Endothelial cell of umbilical vein (primary cell): ENCODE measurements at regions not wholly inside any gene's neighbourhood (a gene's known extent, or its start where the extent isn't known, plus 50 kb on each side); places are given as distances from the start of the nearest gene placed in this dataset.
"Not testable (repeated sequence)": the region's sequence is repeated elsewhere in the genome, so short reads cannot be mapped to it uniquely, and the experiment has no call there.

Source experiments
- BruUV-seq: library from RNA; stranded (reverse); fragments of 400-500 nt; replicated peaks from 2 replicates; lab custom pipeline; 2021; lab: Mats Ljungman, UMichigan
- CTCF ChIA-PET: fragments of 300-600, 350-600 bp; sonication (Branson Sonifier 250); formaldehyde crosslinking; loops from one replicate; lab custom pipeline; 2021; ENCODE audit warnings: antibody characterized with exemption, inconsistent platforms; lab: Charles Lee
- POLR2A ChIA-PET: fragments of 300-600, 350-600 bp; sonication (Branson Sonifier 250); formaldehyde crosslinking; loops from one replicate; lab custom pipeline; 2021; ENCODE audit warnings: antibody characterized with exemption, inconsistent platforms; lab: Charles Lee
- DNase-seq: peaks from one replicate; pipeline ENCODE4 v3.0.0-alpha.2; 2011; ENCODE audit warnings: low read depth, low spot score
- FAIRE-seq: peaks from 2 replicates; lab custom pipeline; 2011; peaks lifted over from hg19 to GRCh38; lab: Jason Lieb, UNC
- H2AFZ ChIP-seq: 2 replicates; pipeline ENCODE4 v1.6.0; 2012; ENCODE audit warnings: low read depth, low read length, control low read depth, inconsistent platforms
- H3K27ac ChIP-seq: 2 replicates; pipeline ENCODE4 v1.5.1; 2011; ENCODE audit warnings: low read depth, mild to moderate bottlenecking, control low read depth, low read length, moderate library complexity; ENCODE audit not compliant: insufficient read depth
- H3K27me3 ChIP-seq, 2 experiments: 2 replicates each; pipeline versions ENCODE4 v1.6.0 to v1.6.1; 2011; ENCODE audit warnings: low read length in 2 of 2, mixed read lengths in 1 of 2; ENCODE audit not compliant: control insufficient read depth in 2 of 2, insufficient read depth in 2 of 2
- H3K36me3 ChIP-seq, 2 experiments: 2 replicates in 1 of 2; 3 replicates in 1 of 2; pipeline ENCODE4 v1.5.1; 2011; ENCODE audit warnings: low read length in 2 of 2, mild to moderate bottlenecking in 1 of 2, moderate library complexity in 1 of 2; ENCODE audit not compliant: control insufficient read depth in 2 of 2, insufficient read depth in 2 of 2; ENCODE audit errors: extremely low read depth in 1 of 2
- H3K4me1 ChIP-seq: 3 replicates; pipeline ENCODE4 v1.5.1; 2011; ENCODE audit warnings: mild to moderate bottlenecking, low read length; ENCODE audit not compliant: control insufficient read depth, insufficient read depth; ENCODE audit errors: extremely low read depth
- H3K4me2 ChIP-seq: 2 replicates; pipeline ENCODE4 v1.6.1; 2011; ENCODE audit warnings: low read length, control low read depth, mixed read lengths; ENCODE audit not compliant: insufficient read depth
- H3K4me3 ChIP-seq, 3 experiments: fragments of 200-600 bp in 1 of 3; sonication (generic), shearing (Covaris generic) in 1 of 3; replicated peaks in 1 of 3; 2 replicates each; pipeline ENCODE4 v1.5.1; 2011 to 2016; ENCODE audit warnings: control low read depth in 3 of 3, low read length in 3 of 3, mild to moderate bottlenecking in 2 of 3, inconsistent platforms in 1 of 3, low read depth in 1 of 3, moderate library complexity in 1 of 3; ENCODE audit not compliant: insufficient read depth in 1 of 3
- H3K79me2 ChIP-seq: 2 replicates; pipeline ENCODE4 v1.6.0; 2012; ENCODE audit warnings: low read length, inconsistent platforms; ENCODE audit not compliant: control insufficient read depth, insufficient read depth
- H3K9ac ChIP-seq: replicated peaks from 2 replicates; pipeline ENCODE3; 2011; ENCODE audit warnings: low read length, control low read depth; ENCODE audit not compliant: insufficient read depth; ENCODE audit errors: extremely low read depth
- H3K9me1 ChIP-seq: replicated peaks from 3 replicates; pipeline ENCODE4 v1.6.0; 2011; ENCODE audit warnings: mild to moderate bottlenecking, low read length; ENCODE audit not compliant: control insufficient read depth, insufficient read depth; ENCODE audit errors: extremely low read depth
- H3K9me3 ChIP-seq: replicated peaks from 2 replicates; pipeline ENCODE4 v1.5.1; 2012; ENCODE audit warnings: low read length, inconsistent platforms; ENCODE audit not compliant: control insufficient read depth, insufficient read depth
- H4K20me1 ChIP-seq: replicated peaks from 2 replicates; pipeline ENCODE3; 2011; ENCODE audit warnings: mild to moderate bottlenecking, low read length; ENCODE audit not compliant: control insufficient read depth, insufficient read depth; ENCODE audit errors: extremely low read depth
- EZH2 ChIP-seq: IDR thresholded peaks from 2 replicates; pipeline ENCODE4 v1.6.1; 2012; ENCODE audit warnings: borderline replicate concordance, low read depth, mild to moderate bottlenecking, moderate library complexity, low read length, inconsistent platforms; ENCODE audit not compliant: severe bottlenecking
- FOS ChIP-seq: IDR thresholded peaks from 2 replicates; pipeline ENCODE4 v1.6.1; 2011; ENCODE audit warnings: mild to moderate bottlenecking, low read length, moderate library complexity, borderline replicate concordance; ENCODE audit not compliant: insufficient read depth
- GATA2 ChIP-seq: IDR thresholded peaks from 2 replicates; pipeline ENCODE4 v1.7.0; 2011; ENCODE audit warnings: low read depth, mild to moderate bottlenecking, moderate library complexity, mixed read lengths, low read length; ENCODE audit not compliant: insufficient read length, insufficient read depth
- JUN ChIP-seq: IDR thresholded peaks from 2 replicates; pipeline ENCODE4 v1.6.1; 2011; ENCODE audit warnings: borderline replicate concordance, low read depth; ENCODE audit not compliant: insufficient read length, insufficient read depth
- MYC ChIP-seq: IDR thresholded peaks from one replicate; pipeline ENCODE4 v1.6.1; 2011; ENCODE audit warnings: mild to moderate bottlenecking, low read depth, low read length
- POLR2A ChIP-seq: IDR thresholded peaks from 2 replicates; pipeline ENCODE4 v1.6.1; 2012; ENCODE audit warnings: low read depth, mild to moderate bottlenecking, control low read depth, low read length
- POLR2AphosphoS5 ChIP-seq: IDR thresholded peaks from 2 replicates; pipeline ENCODE4 v1.6.1; 2012; ENCODE audit warnings: low read depth, mild to moderate bottlenecking, control low read depth, low read length, moderate library complexity; ENCODE audit not compliant: insufficient read depth
- dilution Hi-C: fragments of 300-500 bp; cut with MboI; formaldehyde crosslinking; loops from one replicate; pipeline ENCODE4 v1.15.0; 2019; ENCODE audit warnings: low sequenced_read_pairs; ENCODE audit not compliant: extremely low pct_ligation_motif_present
- intact Hi-C: fragments of 100-400 bp; cut with micrococcal nuclease; formaldehyde crosslinking; loops from one replicate; pipeline ENCODE4 v1.10.0; 2022
- TF ChIP-seq, protein P1 (sequence below), 2 donors: IDR thresholded peaks; 1 replicate in 1 of 2; 2 replicates in 1 of 2; pipeline ENCODE4 v1.5.1; 2011; ENCODE audit warnings: low read length in 2 of 2, mild to moderate bottlenecking in 2 of 2, moderate library complexity in 2 of 2, control low read depth in 1 of 2, inconsistent platforms in 1 of 2, low read depth in 1 of 2; ENCODE audit not compliant: insufficient read depth in 1 of 2; ENCODE audit errors: extremely low read depth in 1 of 2
- TF ChIP-seq, protein P2 (sequence below): IDR thresholded peaks from 2 replicates; pipeline ENCODE4 v1.6.1; 2011; ENCODE audit not compliant: insufficient read depth, insufficient read length

DNA sequence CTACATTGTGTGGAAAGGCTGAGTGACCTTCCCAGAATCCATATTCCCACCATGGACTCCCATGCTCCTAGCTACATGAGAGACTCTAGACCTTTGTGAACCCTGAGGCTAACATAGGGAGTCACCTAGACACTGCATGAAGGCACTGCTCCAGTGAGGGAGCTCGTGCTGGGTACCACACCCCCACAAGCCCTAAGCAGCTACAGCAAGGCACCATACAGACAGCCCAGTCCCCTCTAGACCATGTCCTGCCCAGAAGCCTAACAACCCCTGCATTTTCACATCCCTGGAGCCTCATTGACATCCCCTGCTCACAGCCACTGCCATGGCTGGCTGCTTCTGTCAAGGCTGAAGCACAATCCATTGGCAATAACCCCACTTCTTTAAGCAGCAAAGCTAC, 176.5 kb upstream of the CTNND2 start:
- Histone ChIP-seq H3K9me1 (no peaks in the 10 kb centered on the region), H3K27ac (no peak overlapping the region), H2AFZ (no peak overlapping the region), H3K4me2 (no peak overlapping the region), H3K9me3 (peaks cover 7% of the 10 kb centered on the region), H4K20me1 (no peaks in the 10 kb centered on the region), H3K27me3 (no peaks in the 10 kb centered on the region), H3K4me3 (no peak overlapping the region), H3K9ac (no peak overlapping the region), H3K4me1 (no peaks in the 10 kb centered on the region), H3K79me2 (no peaks in the 10 kb centered on the region), H3K36me3 (no peaks in the 10 kb centered on the region)
- POLR2A ChIA-PET = no interaction called here
- intact Hi-C loops = no loop called here
- no TSS peak for BruUV-seq
- CTCF ChIA-PET = no interaction called here
- TF ChIP-seq EZH2 = no peak
- TF ChIP-seq FOS = no peak
- no peak for TF ChIP-seq GATA2
- TF ChIP-seq JUN = no peak
- TF ChIP-seq MYC = no peak
- TF ChIP-seq, protein P1, sequence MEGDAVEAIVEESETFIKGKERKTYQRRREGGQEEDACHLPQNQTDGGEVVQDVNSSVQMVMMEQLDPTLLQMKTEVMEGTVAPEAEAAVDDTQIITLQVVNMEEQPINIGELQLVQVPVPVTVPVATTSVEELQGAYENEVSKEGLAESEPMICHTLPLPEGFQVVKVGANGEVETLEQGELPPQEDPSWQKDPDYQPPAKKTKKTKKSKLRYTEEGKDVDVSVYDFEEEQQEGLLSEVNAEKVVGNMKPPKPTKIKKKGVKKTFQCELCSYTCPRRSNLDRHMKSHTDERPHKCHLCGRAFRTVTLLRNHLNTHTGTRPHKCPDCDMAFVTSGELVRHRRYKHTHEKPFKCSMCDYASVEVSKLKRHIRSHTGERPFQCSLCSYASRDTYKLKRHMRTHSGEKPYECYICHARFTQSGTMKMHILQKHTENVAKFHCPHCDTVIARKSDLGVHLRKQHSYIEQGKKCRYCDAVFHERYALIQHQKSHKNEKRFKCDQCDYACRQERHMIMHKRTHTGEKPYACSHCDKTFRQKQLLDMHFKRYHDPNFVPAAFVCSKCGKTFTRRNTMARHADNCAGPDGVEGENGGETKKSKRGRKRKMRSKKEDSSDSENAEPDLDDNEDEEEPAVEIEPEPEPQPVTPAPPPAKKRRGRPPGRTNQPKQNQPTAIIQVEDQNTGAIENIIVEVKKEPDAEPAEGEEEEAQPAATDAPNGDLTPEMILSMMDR (IDR thresholded peaks at IDR 0.05; ENCODE audit: extremely low read depth in 1 of 2, insufficient read depth in 1 of 2, low read depth in 1 of 2, low read length in 2 of 2) = no peak
- TF ChIP-seq POLR2A = no peak
- TF ChIP-seq, protein P2, sequence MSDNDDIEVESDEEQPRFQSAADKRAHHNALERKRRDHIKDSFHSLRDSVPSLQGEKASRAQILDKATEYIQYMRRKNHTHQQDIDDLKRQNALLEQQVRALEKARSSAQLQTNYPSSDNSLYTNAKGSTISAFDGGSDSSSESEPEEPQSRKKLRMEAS = no peak
- TF ChIP-seq POLR2AphosphoS5 = no peak
- FAIRE-seq = no peak
- dilution Hi-C loops = no loop called here
- DNase-seq = no peak

DNA sequence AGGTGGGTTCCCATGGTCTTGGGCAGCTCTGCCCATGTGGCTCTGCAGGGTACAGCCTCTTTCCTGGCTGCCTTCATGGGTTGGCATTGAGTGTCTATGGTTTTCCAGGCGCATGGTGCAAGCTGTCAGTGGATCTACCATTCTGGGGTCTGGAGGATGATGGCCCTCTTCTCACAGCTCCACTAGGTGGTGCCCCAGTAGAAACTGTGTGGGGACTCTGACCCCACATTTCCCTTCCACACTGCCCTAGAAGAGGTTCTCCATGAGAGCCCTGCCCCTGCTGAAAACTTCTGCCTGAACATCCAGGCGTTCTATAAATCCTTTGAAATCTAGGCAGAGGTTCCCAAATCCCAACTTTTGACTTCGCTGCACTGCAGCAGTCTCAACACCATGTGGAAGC, 174.0 kb upstream of the CTNND2 start:
- H3K9me3 ChIP-seq, FAIRE-seq, H3K36me3 ChIP-seq, H3K79me2 ChIP-seq, POLR2A ChIA-PET, dilution Hi-C loops, H3K27ac ChIP-seq, CTCF ChIA-PET, H3K4me1 ChIP-seq, H3K4me2 ChIP-seq, H3K27me3 ChIP-seq, intact Hi-C loops, DNase-seq, H3K4me3 ChIP-seq, H3K9ac ChIP-seq, H2AFZ ChIP-seq, H4K20me1 ChIP-seq, BruUV-seq, H3K9me1 ChIP-seq: not testable (repeated sequence)
